CD4-positive, alpha-beta T cell treated with Interleukin-12 subunit alpha and Interleukin-12 subunit beta, for 1 hour (primary cell): ENCODE measurements at regions not wholly inside any gene's neighbourhood (a gene's known extent, or its start where the extent isn't known, plus 50 kb on each side); places are given as distances from the start of the nearest gene placed in this dataset.
"Not testable (repeated sequence)": the region's sequence is repeated elsewhere in the genome, so short reads cannot be mapped to it uniquely, and the experiment has no call there.

Experiments
- DNase-seq: peaks from one replicate; pipeline ENCODE4 v3.0.0-alpha.2; 2020

- no peak for DNase-seq
Observed at GRCh38 chr10:23885853-23886252, 323.1 kb upstream of the KIAA1217 start.

GRCh38 chr10:23886355-23886754, 322.6 kb upstream of the KIAA1217 start:
- DNase-seq = no peak

- DNase-seq = no peak
Observed at GRCh38 chr10:23891301-23891700, 317.6 kb upstream of the KIAA1217 start.

GRCh38 chr10:23892296-23892695, 316.6 kb upstream of the KIAA1217 start:
- DNase-seq = no peak

- no peak for DNase-seq
Observed at GRCh38 chr10:23897267-23897666, 311.7 kb upstream of the KIAA1217 start.

- DNase-seq = no peak
Observed at GRCh38 chr10:23897861-23898260, 311.1 kb upstream of the KIAA1217 start.

- DNase-seq = no peak
Observed at GRCh38 chr10:23899166-23899565, 309.8 kb upstream of the KIAA1217 start.

- DNase-seq = no peak
Observed at GRCh38 chr10:23910291-23910690, 298.6 kb upstream of the KIAA1217 start.

- no peak for DNase-seq
Observed at GRCh38 chr10:23912884-23913404, 296.0 kb upstream of the KIAA1217 start.

- no peak for DNase-seq
Observed at GRCh38 chr10:23914641-23915040, 294.3 kb upstream of the KIAA1217 start.

- no peak for DNase-seq
Observed at GRCh38 chr10:23917251-23917840, 291.6 kb upstream of the KIAA1217 start.

- DNase-seq = no peak
Observed at GRCh38 chr10:23918090-23918723, 290.7 kb upstream of the KIAA1217 start.

- no peak for DNase-seq
Observed at GRCh38 chr10:23918839-23919238, 290.1 kb upstream of the KIAA1217 start.

- DNase-seq = no peak
Observed at GRCh38 chr10:23927576-23928325, 281.2 kb upstream of the KIAA1217 start.

- DNase-seq = not testable (repeated sequence)
Observed at GRCh38 chr10:23934023-23934422, 274.9 kb upstream of the KIAA1217 start.

- DNase-seq = no peak
Observed at GRCh38 chr10:23945845-23946244, 263.1 kb upstream of the KIAA1217 start.

- no peak for DNase-seq
Observed at GRCh38 chr10:23951841-23952240, 257.1 kb upstream of the KIAA1217 start.

- DNase-seq = no peak
Observed at GRCh38 chr10:23955456-23956225, 253.3 kb upstream of the KIAA1217 start.

GRCh38 chr10:23965123-23965522, 243.8 kb upstream of the KIAA1217 start:
- DNase-seq = no peak

- DNase-seq = no peak
Observed at GRCh38 chr10:23965880-23966279, 243.1 kb upstream of the KIAA1217 start.

GRCh38 chr10:23966504-23967051, 242.4 kb upstream of the KIAA1217 start:
- DNase-seq = no peak

GRCh38 chr10:23968301-23968700, 240.6 kb upstream of the KIAA1217 start:
- DNase-seq = no peak

GRCh38 chr10:23974746-23975272, 234.1 kb upstream of the KIAA1217 start:
- DNase-seq = no peak
